ENCODE measurements at regions not wholly inside any gene's neighbourhood (a gene's known extent, or its start where the extent isn't known, plus 50 kb on each side); places are given as distances from the start of the nearest gene placed in this dataset.
"Not testable (repeated sequence)": the region's sequence is repeated elsewhere in the genome, so short reads cannot be mapped to it uniquely, and the experiment has no call there.

- H3K36me3 ChIP-seq (replicated peaks): no peaks in the 10 kb centered on the region
- H3K4me1 ChIP-seq: no peaks in the 10 kb centered on the region
- DNase-seq (ENCODE audit: low spot score in 2 of 2): no peak
- H3K9me3 ChIP-seq: no peaks in the 10 kb centered on the region
- H3K4me3 ChIP-seq: no peak overlapping the region
- no peaks in the 10 kb centered on the region for H3K27me3 ChIP-seq (ENCODE audit: low read depth)
- in situ Hi-C loops (cut with MboI; ENCODE audit: low sequenced_read_pairs): no loop called here
These were observed 1560.0 kb upstream of the LRRTM3 start for GRCh38 chr10:65365878-65366277.

- H3K4me1 ChIP-seq: no peaks in the 10 kb centered on the region
- H3K27me3 ChIP-seq (ENCODE audit: low read depth): no peaks in the 10 kb centered on the region
- in situ Hi-C loops (cut with MboI; ENCODE audit: low sequenced_read_pairs): no loop called here
- H3K36me3 ChIP-seq (replicated peaks): no peaks in the 10 kb centered on the region
- DNase-seq (ENCODE audit: low spot score in 2 of 2): no peak
- H3K4me3 ChIP-seq: no peak overlapping the region
- H3K9me3 ChIP-seq: no peaks in the 10 kb centered on the region
These were observed 1558.1 kb upstream of the LRRTM3 start for GRCh38 chr10:65367706-65368105.

GRCh38 chr10:65375528-65375927, 1550.3 kb upstream of the LRRTM3 start:
- in situ Hi-C loops (cut with MboI; ENCODE audit: low sequenced_read_pairs): no loop called here

DNA sequence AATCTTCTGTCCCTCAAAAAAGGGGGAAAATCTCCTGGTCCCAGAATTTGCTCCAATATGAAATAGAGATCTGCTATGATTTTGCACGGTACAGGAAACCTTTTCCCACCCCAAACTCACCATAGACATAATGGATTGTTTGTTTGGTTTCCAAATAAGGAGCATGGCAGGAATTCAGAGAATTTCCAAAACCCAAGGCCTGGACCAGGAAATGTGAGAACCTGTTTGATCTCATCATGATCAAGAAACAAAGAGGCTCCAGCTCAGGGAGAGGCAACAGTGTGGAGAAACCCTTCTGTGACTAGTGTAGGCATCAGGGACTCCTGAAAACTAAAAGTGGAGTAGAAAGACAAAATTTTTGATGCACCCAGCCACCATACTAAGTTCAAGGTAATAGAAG, 1548.1 kb upstream of the LRRTM3 start:
- Histone ChIP-seq H3K36me3 (replicated peaks) (no peaks in the 10 kb centered on the region), H3K27me3 (ENCODE audit: low read depth) (no peaks in the 10 kb centered on the region), H3K4me3 (no peak overlapping the region), H3K9me3 (no peaks in the 10 kb centered on the region), H3K4me1 (no peaks in the 10 kb centered on the region)
- no peak for DNase-seq (ENCODE audit: low spot score in 2 of 2)
- in situ Hi-C loops (cut with MboI; ENCODE audit: low sequenced_read_pairs): no loop called here

More at GRCh38 chr10:65375528-65375927, 1550.3 kb upstream of the LRRTM3 start:
- no peaks in the 10 kb centered on the region for H3K27me3 ChIP-seq (ENCODE audit: low read depth)
- H3K9me3 ChIP-seq: no peaks in the 10 kb centered on the region
- H3K4me1 ChIP-seq: no peaks in the 10 kb centered on the region
- no peak overlapping the region for H3K4me3 ChIP-seq
- no peak for DNase-seq (ENCODE audit: low spot score in 2 of 2)
- H3K36me3 ChIP-seq (replicated peaks): no peaks in the 10 kb centered on the region

- Histone ChIP-seq H3K4me3 (no peak overlapping the region), H3K4me1 (no peaks in the 10 kb centered on the region), H3K27me3 (ENCODE audit: low read depth) (no peaks in the 10 kb centered on the region), H3K36me3 (replicated peaks) (no peaks in the 10 kb centered on the region), H3K9me3 (no peaks in the 10 kb centered on the region)
- in situ Hi-C loops (cut with MboI; ENCODE audit: low sequenced_read_pairs): no loop called here
- no peak for DNase-seq (ENCODE audit: low spot score in 2 of 2)
These were observed 1531.1 kb upstream of the LRRTM3 start for GRCh38 chr10:65394502-65395297.

DNA sequence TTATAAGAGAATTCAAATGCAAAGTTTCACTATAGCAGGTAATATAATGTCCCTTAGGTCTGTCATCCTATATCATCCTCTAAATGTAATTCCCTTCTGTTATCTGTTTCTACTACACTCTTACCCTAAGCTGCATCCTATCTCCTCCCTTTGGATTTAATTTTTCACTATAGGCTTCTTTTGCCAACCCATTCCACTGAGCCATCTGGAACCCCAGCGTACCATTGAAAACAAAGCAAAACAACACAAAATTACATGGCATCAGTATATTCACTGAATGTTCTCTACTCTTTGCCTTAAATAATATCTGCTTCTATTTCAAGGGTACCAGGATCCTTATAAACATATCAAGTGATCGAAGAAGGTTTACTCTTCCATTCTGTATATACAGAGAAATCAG, 1530.2 kb upstream of the LRRTM3 start:
- DNase-seq (ENCODE audit: low spot score in 2 of 2): no peak

DNA sequence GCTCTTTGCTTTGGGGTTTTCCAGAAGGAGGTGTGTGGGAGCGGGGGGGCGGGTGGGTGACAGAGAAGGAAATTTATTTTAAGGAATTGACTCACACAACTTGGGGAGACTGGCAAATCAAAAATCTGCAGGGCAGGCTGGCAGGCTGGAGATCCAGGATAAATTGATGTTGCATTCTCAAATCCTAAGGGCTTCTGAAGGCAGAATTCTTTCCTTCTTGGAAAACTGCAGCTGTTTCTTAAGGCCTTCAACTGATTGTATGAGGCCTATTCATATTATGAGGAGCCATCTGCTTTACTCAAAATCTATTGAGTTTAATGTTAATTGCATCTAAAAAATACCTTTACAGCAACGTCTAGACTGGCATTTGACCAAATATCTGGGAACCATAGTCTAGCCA, 1528.8 kb upstream of the LRRTM3 start:
- in situ Hi-C loops (cut with MboI; ENCODE audit: low sequenced_read_pairs): no loop called here
- Histone ChIP-seq H3K4me1 (no peaks in the 10 kb centered on the region), H3K27me3 (ENCODE audit: low read depth) (no peaks in the 10 kb centered on the region), H3K9me3 (no peaks in the 10 kb centered on the region), H3K36me3 (replicated peaks) (no peaks in the 10 kb centered on the region), H3K4me3 (no peak overlapping the region)
- no peak for DNase-seq (ENCODE audit: low spot score in 2 of 2)

More for the DNA sequence above, 1530.2 kb upstream of the LRRTM3 start:
- H3K36me3 ChIP-seq (replicated peaks): no peaks in the 10 kb centered on the region
- H3K4me3 ChIP-seq: no peak overlapping the region
- H3K27me3 ChIP-seq (ENCODE audit: low read depth): no peaks in the 10 kb centered on the region
- no peaks in the 10 kb centered on the region for H3K4me1 ChIP-seq
- in situ Hi-C loops (cut with MboI; ENCODE audit: low sequenced_read_pairs): no loop called here
- H3K9me3 ChIP-seq: no peaks in the 10 kb centered on the region

- no peaks in the 10 kb centered on the region for H3K27me3 ChIP-seq (ENCODE audit: low read depth)
- no peaks in the 10 kb centered on the region for H3K9me3 ChIP-seq
- H3K4me3 ChIP-seq: no peak overlapping the region
- DNase-seq (ENCODE audit: low spot score in 2 of 2): no peak
- no peaks in the 10 kb centered on the region for H3K36me3 ChIP-seq (replicated peaks)
- H3K4me1 ChIP-seq: no peaks in the 10 kb centered on the region
- in situ Hi-C loops (cut with MboI; ENCODE audit: low sequenced_read_pairs): no loop called here
These were observed 1517.4 kb upstream of the LRRTM3 start for GRCh38 chr10:65408401-65408800.

DNA sequence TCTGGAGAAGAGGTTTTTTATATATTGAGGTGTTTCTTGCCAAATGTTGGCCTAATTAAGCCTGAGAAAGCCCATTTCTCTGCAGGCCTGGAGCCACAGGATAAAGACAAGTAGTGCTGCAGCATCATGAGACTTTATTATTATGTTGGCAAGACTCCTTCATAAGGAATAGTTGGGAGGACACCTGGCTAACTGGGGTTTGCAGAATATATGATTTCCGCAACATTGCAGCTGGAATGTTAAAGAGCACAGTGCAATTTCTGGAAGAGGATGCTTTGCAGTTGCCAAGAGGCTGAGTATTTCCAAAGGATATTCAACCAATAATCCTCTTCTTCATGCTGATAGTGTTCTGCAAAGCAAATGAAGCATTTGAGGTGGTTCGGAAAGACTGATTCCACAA, 1512.8 kb upstream of the LRRTM3 start:
- H3K4me1 ChIP-seq: no peaks in the 10 kb centered on the region
- H3K4me3 ChIP-seq: no peak overlapping the region
- H3K27me3 ChIP-seq (ENCODE audit: low read depth): no peaks in the 10 kb centered on the region
- in situ Hi-C loops (cut with MboI; ENCODE audit: low sequenced_read_pairs): no loop called here
- no peaks in the 10 kb centered on the region for H3K9me3 ChIP-seq
- no peak for DNase-seq (ENCODE audit: low spot score in 2 of 2)
- no peaks in the 10 kb centered on the region for H3K36me3 ChIP-seq (replicated peaks)

- H3K27me3 ChIP-seq (ENCODE audit: low read depth): no peaks in the 10 kb centered on the region
- H3K4me3 ChIP-seq: no peak overlapping the region
- in situ Hi-C loops (cut with MboI; ENCODE audit: low sequenced_read_pairs): no loop called here
- no peak for DNase-seq (ENCODE audit: low spot score in 2 of 2)
- no peaks in the 10 kb centered on the region for H3K4me1 ChIP-seq
- H3K36me3 ChIP-seq (replicated peaks): no peaks in the 10 kb centered on the region
- no peaks in the 10 kb centered on the region for H3K9me3 ChIP-seq
These were observed 1510.5 kb upstream of the LRRTM3 start for GRCh38 chr10:65415318-65415717.

DNA sequence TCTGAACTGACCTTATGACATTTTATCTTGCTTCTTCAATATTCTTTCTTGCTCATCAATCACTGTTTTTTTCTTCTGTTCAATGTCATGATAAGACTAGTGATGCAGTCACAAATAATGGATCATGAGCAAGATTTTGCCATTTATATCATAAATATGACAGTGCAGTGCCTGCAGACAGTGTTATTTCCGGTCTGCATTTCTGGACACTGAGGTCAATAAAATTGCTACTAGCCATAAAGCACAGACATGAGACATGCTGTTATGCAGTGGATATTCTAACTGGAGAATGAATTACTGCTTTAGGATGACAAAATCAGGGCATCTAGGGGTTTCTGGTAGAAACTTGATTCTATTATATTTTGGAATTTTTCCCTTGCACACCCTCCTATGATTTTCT, 1509.7 kb upstream of the LRRTM3 start:
- H3K9me3 ChIP-seq: no peaks in the 10 kb centered on the region
- no peak overlapping the region for H3K4me3 ChIP-seq
- in situ Hi-C loops (cut with MboI; ENCODE audit: low sequenced_read_pairs): no loop called here
- no peaks in the 10 kb centered on the region for H3K4me1 ChIP-seq
- no peaks in the 10 kb centered on the region for H3K36me3 ChIP-seq (replicated peaks)
- H3K27me3 ChIP-seq (ENCODE audit: low read depth): no peaks in the 10 kb centered on the region
- DNase-seq (ENCODE audit: low spot score in 2 of 2): no peak

DNA sequence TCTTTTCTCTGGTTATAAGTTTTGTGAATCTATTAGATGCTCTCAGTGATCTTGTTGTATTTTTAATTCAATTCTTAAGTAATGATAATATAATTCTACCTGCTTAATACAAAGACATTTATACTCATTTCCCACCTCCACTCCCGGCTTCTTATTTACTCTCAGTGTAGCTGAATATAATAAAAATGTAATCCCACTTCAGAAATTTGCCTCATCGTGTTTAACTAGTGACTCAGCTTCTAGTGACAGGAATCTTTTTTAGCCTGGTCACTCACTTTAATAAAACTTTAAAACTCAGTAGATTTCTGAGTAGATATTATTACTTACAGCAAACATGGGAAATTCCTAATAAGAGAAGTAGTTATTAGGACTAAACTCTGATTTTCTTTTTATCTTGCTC, 1506.2 kb upstream of the LRRTM3 start:
- in situ Hi-C loops (cut with MboI; ENCODE audit: low sequenced_read_pairs): no loop called here
- Histone ChIP-seq H3K9me3 (no peaks in the 10 kb centered on the region), H3K4me3 (no peak overlapping the region), H3K4me1 (no peaks in the 10 kb centered on the region), H3K36me3 (replicated peaks) (no peaks in the 10 kb centered on the region), H3K27me3 (ENCODE audit: low read depth) (no peaks in the 10 kb centered on the region)
- no peak for DNase-seq (ENCODE audit: low spot score in 2 of 2)

GRCh38 chr10:65423043-65423442, 1502.8 kb upstream of the LRRTM3 start:
- DNase-seq (ENCODE audit: low spot score in 2 of 2): no peak
- H3K9me3 ChIP-seq: no peaks in the 10 kb centered on the region
- in situ Hi-C loops (cut with MboI; ENCODE audit: low sequenced_read_pairs): no loop called here

DNA sequence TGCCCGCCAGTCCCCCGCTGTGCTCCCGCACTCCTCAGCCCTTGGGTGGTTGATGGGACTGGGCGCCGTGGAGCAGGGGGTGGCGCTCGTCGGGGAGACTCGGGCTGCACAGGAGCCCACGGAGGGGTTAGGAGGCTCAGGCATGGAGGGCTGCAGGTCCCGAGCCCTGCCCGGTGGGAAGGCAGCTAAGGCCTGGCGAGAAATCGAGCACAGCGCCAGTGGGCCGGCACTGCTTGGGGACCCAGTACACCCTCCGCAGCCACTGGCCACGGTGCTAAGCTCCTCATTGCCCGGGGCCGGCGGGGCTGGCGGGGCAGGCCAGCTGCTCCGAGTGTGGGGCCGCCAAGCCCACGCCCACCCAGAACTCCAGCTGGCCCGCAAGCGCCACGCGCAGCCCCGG, 1496.5 kb upstream of the LRRTM3 start:
- not testable (repeated sequence) for DNase-seq (ENCODE audit: low spot score in 2 of 2); H3K4me3 ChIP-seq

More at GRCh38 chr10:65423043-65423442, 1502.8 kb upstream of the LRRTM3 start:
- Histone ChIP-seq H3K4me3 (no peak overlapping the region), H3K27me3 (ENCODE audit: low read depth) (no peaks in the 10 kb centered on the region), H3K4me1 (no peaks in the 10 kb centered on the region), H3K36me3 (replicated peaks) (no peaks in the 10 kb centered on the region)

DNA sequence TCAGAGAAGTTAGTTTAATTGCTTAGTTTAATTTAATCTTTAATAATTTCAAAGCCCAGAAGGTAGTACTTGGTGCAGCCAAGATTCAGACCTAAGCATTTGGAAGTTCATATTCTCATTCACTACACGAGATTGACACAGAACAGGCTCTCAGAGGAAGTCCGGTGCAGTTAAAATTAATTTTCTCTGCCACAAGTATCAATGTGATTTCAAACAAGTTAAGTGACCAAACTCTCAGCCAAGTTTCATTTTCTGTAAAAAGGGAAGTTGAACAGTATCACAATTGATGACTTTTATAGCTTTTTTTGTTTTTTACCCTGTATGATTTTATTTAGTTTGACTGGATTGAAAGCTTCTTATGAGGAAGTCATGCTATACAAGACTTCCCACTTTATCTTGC, 1494.9 kb upstream of the LRRTM3 start:
- in situ Hi-C loops (cut with MboI; ENCODE audit: low sequenced_read_pairs): no loop called here
- no peak for DNase-seq (ENCODE audit: low spot score in 2 of 2)
- Histone ChIP-seq H3K4me1 (no peaks in the 10 kb centered on the region), H3K36me3 (replicated peaks) (no peaks in the 10 kb centered on the region), H3K27me3 (ENCODE audit: low read depth) (no peaks in the 10 kb centered on the region), H3K9me3 (no peaks in the 10 kb centered on the region), H3K4me3 (no peak overlapping the region)

More for the DNA sequence above, 1496.5 kb upstream of the LRRTM3 start:
- H3K27me3 ChIP-seq (ENCODE audit: low read depth); H3K4me1 ChIP-seq; H3K36me3 ChIP-seq (replicated peaks); H3K9me3 ChIP-seq; in situ Hi-C loops (cut with MboI; ENCODE audit: low sequenced_read_pairs): not testable (repeated sequence)

Data from HAP-1 (cell line).